A549 (cell line): ENCODE measurements at regions not wholly inside any gene's neighbourhood (a gene's known extent, or its start where the extent isn't known, plus 50 kb on each side); places are given as distances from the start of the nearest gene placed in this dataset.

ENCODE experiments used
- ATAC-seq, 2 experiments: fragments of 200-7000 bp in 1 of 2; fragments of >200 bp in 1 of 2; cut with Nextera tagmentation in 1 of 2; cut with Tn5 transposase in 1 of 2; 3 replicates each; pipeline versions ENCODE4 v1.8.0 to v1.9.1; 2018 to 2020; ENCODE audit warnings: mild to moderate bottlenecking in 1 of 2, moderate library complexity in 1 of 2
- CTCF ChIA-PET: fragments of 300-600 bp; sonication (Branson Sonifier 250); formaldehyde crosslinking; extraction: SDS; loops from one replicate; lab custom pipeline; 2021; ENCODE audit warnings: antibody characterized with exemption, inconsistent platforms; lab: Yijun Ruan, JAX
- POLR2A ChIA-PET: fragments of 350-600 bp; formaldehyde crosslinking; extraction: SDS; loops from one replicate; lab custom pipeline; 2021; ENCODE audit warnings: antibody characterized with exemption, inconsistent platforms; lab: Yijun Ruan, JAX
- DNase-seq, 2 experiments: peaks; one replicate each; pipeline versions ENCODE4 v3.0.0 to v3.0.0-alpha.2; 2011 to 2016; ENCODE audit warnings: low read depth in 1 of 2, low spot score in 1 of 2
- FAIRE-seq: peaks from 2 replicates; lab custom pipeline; 2011; peaks lifted over from hg19 to GRCh38; lab: Jason Lieb, UNC
- H3K27ac ChIP-seq, 2 experiments: fragments of >200 bp; sonication (Bioruptor Twin); formaldehyde crosslinking; 3 replicates each; pipeline ENCODE4 v1.5.1; 2016 to 2017
- H3K4me1 ChIP-seq: fragments of >200 bp; sonication (Bioruptor Twin); formaldehyde crosslinking; 3 replicates; pipeline ENCODE4 v1.6.1; 2016
- H3K4me2 ChIP-seq: fragments of >200 bp; sonication (Bioruptor Twin); formaldehyde crosslinking; 3 replicates; pipeline ENCODE4 v1.6.1; 2016
- H3K4me3 ChIP-seq: fragments of >200 bp; sonication (Bioruptor Twin); formaldehyde crosslinking; 3 replicates; pipeline ENCODE4 v1.5.1; 2016
- H3K9me3 ChIP-seq: fragments of >200 bp; sonication (Bioruptor Twin); formaldehyde crosslinking; 3 replicates; pipeline ENCODE4 v1.6.1; 2016
- CBX8 ChIP-seq: fragments of 200-600 bp; sonication (generic); IDR thresholded peaks from 2 replicates; pipeline ENCODE4 v1.6.1; 2016
- CEBPB ChIP-seq, 2 experiments: fragments of >200 bp in 1 of 2; sonication (Bioruptor Twin) in 1 of 2; formaldehyde crosslinking in 1 of 2; IDR thresholded peaks; 2 replicates each; pipeline ENCODE4 v1.6.1; 2012 to 2016
- CHD4 ChIP-seq: fragments of 200-600 bp; sonication (generic); IDR thresholded peaks from 2 replicates; pipeline ENCODE4 v1.6.1; 2016; ENCODE audit warnings: antibody characterized with exemption, mild to moderate bottlenecking, borderline replicate concordance
- EHMT2 ChIP-seq: fragments of 200-600 bp; sonication (generic); IDR thresholded peaks from 2 replicates; pipeline ENCODE4 v1.6.1; 2016; ENCODE audit warnings: antibody characterized with exemption, low read depth, mild to moderate bottlenecking, moderate library complexity
- FOSL2 ChIP-seq, 2 experiments: fragments of 450-650 bp in 1 of 2; fragments of >200 bp in 1 of 2; sonication (Bioruptor Twin) in 1 of 2; formaldehyde crosslinking; IDR thresholded peaks; 2 replicates each; pipeline versions ENCODE4 v1.5.0 to v1.6.1; 2016 to 2020; ENCODE audit warnings: mild to moderate bottlenecking in 1 of 2, moderate library complexity in 1 of 2
- HES2 ChIP-seq: fragments of >200 bp; sonication (Bioruptor Twin); formaldehyde crosslinking; IDR thresholded peaks from 2 replicates; pipeline ENCODE4 v1.6.1; 2016
- HEYL ChIP-seq: fragments of 250-450 bp; sonication (Bioruptor Pico); IDR thresholded peaks from 2 replicates; pipeline ENCODE4 v1.8.0; 2021; ENCODE audit warnings: mild to moderate bottlenecking, moderate library complexity
- HOXB13 ChIP-seq: fragments of 250-450 bp; sonication (Bioruptor Pico); IDR thresholded peaks from 2 replicates; pipeline ENCODE4 v1.5.0; 2020; ENCODE audit warnings: low read depth, mild to moderate bottlenecking, moderate library complexity
- JUN ChIP-seq, 2 experiments: fragments of >200 bp; sonication (Bioruptor Twin); formaldehyde crosslinking; IDR thresholded peaks; 2 replicates in 1 of 2; 3 replicates in 1 of 2; pipeline ENCODE4 v1.6.1; 2016 to 2017
- KDM1A ChIP-seq: fragments of 200-600 bp; sonication (generic); IDR thresholded peaks from 2 replicates; pipeline ENCODE4 v1.6.1; 2016; ENCODE audit warnings: low read depth, mild to moderate bottlenecking
- MAZ ChIP-seq: fragments of 150-350 bp; IDR thresholded peaks from 2 replicates; pipeline ENCODE4 v1.6.1; 2014; ENCODE audit warnings: antibody characterized with exemption, low read depth, low read length, borderline replicate concordance
- MYC ChIP-seq: IDR thresholded peaks from 2 replicates; pipeline ENCODE4 v1.6.1; 2012; ENCODE audit warnings: mild to moderate bottlenecking, inconsistent platforms, low read length, improper control_type of control experiment, borderline replicate concordance
- NR3C1 ChIP-seq: fragments of >200 bp; sonication (Bioruptor Twin); formaldehyde crosslinking; IDR thresholded peaks from 3 replicates; pipeline ENCODE4 v1.6.1; 2017
- POLR2AphosphoS2 ChIP-seq: conservative IDR thresholded peaks from 2 replicates; pipeline ENCODE4 v1.6.1; 2012; ENCODE audit warnings: low read length, improper control_type of control experiment, inconsistent platforms
- RAD21 ChIP-seq, 2 experiments: fragments of >200 bp in 1 of 2; sonication (Bioruptor Twin) in 1 of 2; formaldehyde crosslinking in 1 of 2; IDR thresholded peaks in 1 of 2; conservative IDR thresholded peaks in 1 of 2; 2 replicates in 1 of 2; 3 replicates in 1 of 2; pipeline ENCODE4 v1.6.1; 2012 to 2018; ENCODE audit warnings: inconsistent platforms in 1 of 2
- RARB ChIP-seq: fragments of 250-450 bp; sonication (Bioruptor Pico); IDR thresholded peaks from 2 replicates; pipeline ENCODE4 v1.8.0; 2021; ENCODE audit warnings: mild to moderate bottlenecking, moderate library complexity
- RNF2 ChIP-seq: fragments of 200-600 bp; sonication (generic); IDR thresholded peaks from 2 replicates; pipeline ENCODE4 v1.6.1; 2016; ENCODE audit warnings: low read depth, mild to moderate bottlenecking, antibody characterized with exemption, moderate library complexity, borderline replicate concordance
- TFCP2L1 ChIP-seq: fragments of 250-450 bp; sonication (Bioruptor Pico); IDR thresholded peaks from 2 replicates; pipeline ENCODE4 v1.5.0; 2021; ENCODE audit warnings: mild to moderate bottlenecking
- ZFP36 ChIP-seq: fragments of 450-650 bp; IDR thresholded peaks from 2 replicates; pipeline ENCODE4 v1.6.1; 2014; ENCODE audit warnings: borderline replicate concordance; ENCODE audit not compliant: partially characterized antibody
- ZSCAN20 ChIP-seq: fragments of 250-450 bp; sonication (Bioruptor Pico); IDR thresholded peaks from 2 replicates; pipeline ENCODE4 v1.8.0; 2022; ENCODE audit warnings: mild to moderate bottlenecking, moderate library complexity
- WGBS: methylation state at CpG from one replicate; pipeline ENCODE4 v1.1.6; 2017; ENCODE audit errors: missing lambda C conversion rate; 5-methylcytosine and 5-hydroxymethylcytosine counted together
- TF ChIP-seq, protein P1 (sequence below): fragments of 250-450 bp; sonication (Bioruptor Pico); IDR thresholded peaks from 2 replicates; pipeline ENCODE4 v1.5.0; 2021; ENCODE audit warnings: mild to moderate bottlenecking, moderate library complexity, borderline replicate concordance
- TF ChIP-seq, protein P2 (sequence below): IDR thresholded peaks from 2 replicates; pipeline ENCODE4 v1.6.1; 2012
- TF ChIP-seq, protein P3 (sequence below): IDR thresholded peaks from 2 replicates; pipeline ENCODE4 v1.6.1; 2012

DNA sequence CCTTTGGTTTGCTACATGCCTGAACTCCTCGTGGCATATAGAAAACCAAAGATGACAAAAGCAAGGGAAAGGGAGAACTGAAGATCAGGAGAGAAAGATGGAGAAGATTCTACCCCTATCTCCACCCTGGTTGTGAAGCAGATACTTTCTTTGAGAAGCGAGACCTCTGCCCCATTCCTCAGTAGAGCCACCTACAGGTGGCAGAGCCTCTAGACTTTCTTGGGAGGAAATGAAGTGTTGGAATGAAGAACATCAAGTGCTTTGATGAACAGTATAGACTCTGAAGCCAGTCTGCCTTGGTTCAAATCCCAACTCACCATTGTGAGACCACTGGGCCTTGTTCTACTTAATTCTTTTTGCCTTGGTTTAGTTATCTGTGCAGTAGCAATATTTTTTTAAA lies 348.8 kb upstream of the ETAA1 start:
- CTCF ChIA-PET, result no interaction called here
- no peak overlapping the region for H3K27ac ChIP-seq
- H3K4me1 ChIP-seq, result no peaks in the 10 kb centered on the region
- H3K9me3 ChIP-seq, result no peaks in the 10 kb centered on the region
- H3K4me3 ChIP-seq, result no peak overlapping the region
- POLR2A ChIA-PET, result no interaction called here
- FAIRE-seq (no peak), ATAC-seq (no peak), DNase-seq (no peak)
- TF ChIP-seq, protein P1, sequence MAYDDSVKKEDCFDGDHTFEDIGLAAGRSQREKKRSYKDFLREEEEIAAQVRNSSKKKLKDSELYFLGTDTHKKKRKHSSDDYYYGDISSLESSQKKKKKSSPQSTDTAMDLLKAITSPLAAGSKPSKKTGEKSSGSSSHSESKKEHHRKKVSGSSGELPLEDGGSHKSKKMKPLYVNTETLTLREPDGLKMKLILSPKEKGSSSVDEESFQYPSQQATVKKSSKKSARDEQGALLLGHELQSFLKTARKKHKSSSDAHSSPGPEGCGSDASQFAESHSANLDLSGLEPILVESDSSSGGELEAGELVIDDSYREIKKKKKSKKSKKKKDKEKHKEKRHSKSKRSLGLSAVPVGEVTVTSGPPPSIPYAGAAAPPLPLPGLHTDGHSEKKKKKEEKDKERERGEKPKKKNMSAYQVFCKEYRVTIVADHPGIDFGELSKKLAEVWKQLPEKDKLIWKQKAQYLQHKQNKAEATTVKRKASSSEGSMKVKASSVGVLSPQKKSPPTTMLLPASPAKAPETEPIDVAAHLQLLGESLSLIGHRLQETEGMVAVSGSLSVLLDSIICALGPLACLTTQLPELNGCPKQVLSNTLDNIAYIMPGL (CRISPR knock-in tag), result no peak
- TF ChIP-seq RARB (CRISPR knock-in tag) (no peak), CHD4 (no peak), JUN (IDR thresholded peaks at IDR 0.05) (no peak)
- H3K4me2 ChIP-seq, result no peak overlapping the region
- 20% methylated on average over 2 of the region's 2 CpGs for WGBS

DNA sequence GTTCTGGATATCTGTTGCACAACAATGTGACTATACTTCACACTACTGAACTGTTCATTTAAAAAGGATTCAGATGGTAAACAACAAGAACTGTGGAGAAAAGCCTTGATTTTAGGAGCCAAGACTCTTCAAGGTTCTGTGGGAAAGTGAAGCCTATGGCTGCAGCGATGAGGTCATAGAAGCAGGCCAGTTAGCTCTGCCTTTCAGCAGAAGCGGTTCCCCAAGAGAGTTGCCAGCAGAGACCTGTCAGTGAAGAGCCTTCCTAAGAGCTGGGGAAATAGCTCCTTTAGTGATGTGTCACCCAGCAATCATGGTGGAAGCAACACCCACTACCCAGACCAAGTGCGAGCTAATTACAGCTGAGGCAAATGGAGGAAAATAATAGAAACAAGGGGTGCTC lies 346.5 kb upstream of the ETAA1 start:
- no peak for ATAC-seq
- no peak for FAIRE-seq
- CTCF ChIA-PET, result interaction anchor here (1.0 kb wide), 1 partner anchor 8 kb away, joined by 3 read pairs; no protein-coding TSS in a partner anchor
- Histone ChIP-seq H3K4me3 (no peak overlapping the region), H3K9me3 (no peaks in the 10 kb centered on the region), H3K4me2 (no peak overlapping the region), H3K27ac (no peak overlapping the region), H3K4me1 (no peaks in the 10 kb centered on the region)
- DNase-seq, result no peak
- 62% methylated on average over 3 of the region's 3 CpGs for WGBS
- POLR2A ChIA-PET, result no interaction called here
- TF ChIP-seq, protein P2, sequence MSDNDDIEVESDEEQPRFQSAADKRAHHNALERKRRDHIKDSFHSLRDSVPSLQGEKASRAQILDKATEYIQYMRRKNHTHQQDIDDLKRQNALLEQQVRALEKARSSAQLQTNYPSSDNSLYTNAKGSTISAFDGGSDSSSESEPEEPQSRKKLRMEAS, result no peak
- TF ChIP-seq HEYL, result no peak
- no peak for TF ChIP-seq CBX8
- TF ChIP-seq EHMT2, result no peak
- TF ChIP-seq TFCP2L1, result no peak
- TF ChIP-seq JUN (IDR thresholded peaks at IDR 0.05), result no peak
- no peak for TF ChIP-seq NR3C1
- TF ChIP-seq POLR2AphosphoS2, result no peak
- no peak for TF ChIP-seq HES2

DNA sequence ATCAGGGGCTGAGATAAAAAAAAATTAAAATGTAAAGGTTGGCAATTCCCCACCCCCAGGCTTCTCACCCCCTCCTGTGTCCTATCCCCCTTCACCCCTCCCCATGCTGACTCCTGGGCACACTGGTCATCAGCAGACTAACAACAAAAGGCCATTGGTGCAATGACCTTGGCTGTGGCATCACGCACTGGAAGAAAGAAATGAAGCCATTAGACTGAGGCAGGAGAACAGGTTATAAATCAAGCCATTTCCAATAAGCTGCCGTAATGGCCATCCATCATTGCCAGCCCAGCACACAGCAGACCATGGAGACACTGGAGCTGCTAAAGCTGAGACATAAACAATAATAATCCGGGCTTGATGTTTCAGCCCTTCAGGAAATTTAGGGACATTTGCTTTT lies 342.4 kb upstream of the ETAA1 start:
- H3K9me3 ChIP-seq, result no peaks in the 10 kb centered on the region
- no peaks in the 10 kb centered on the region for H3K4me1 ChIP-seq
- ATAC-seq, result no peak
- FAIRE-seq, result no peak
- TF ChIP-seq CHD4, result no peak
- no peak for TF ChIP-seq JUN (IDR thresholded peaks at IDR 0.05)
- no peak for TF ChIP-seq FOSL2 (IDR thresholded peaks at IDR 0.05)
- no peak for TF ChIP-seq FOSL2 (CRISPR knock-in tag; IDR thresholded peaks at IDR 0.05)
- TF ChIP-seq KDM1A, result no peak
- no peak for TF ChIP-seq TFCP2L1
- no peak for TF ChIP-seq HES2
- no peak for TF ChIP-seq MAZ
- no peak for TF ChIP-seq RNF2
- TF ChIP-seq CEBPB (IDR thresholded peaks at IDR 0.05), result no peak
- TF ChIP-seq, protein P3, sequence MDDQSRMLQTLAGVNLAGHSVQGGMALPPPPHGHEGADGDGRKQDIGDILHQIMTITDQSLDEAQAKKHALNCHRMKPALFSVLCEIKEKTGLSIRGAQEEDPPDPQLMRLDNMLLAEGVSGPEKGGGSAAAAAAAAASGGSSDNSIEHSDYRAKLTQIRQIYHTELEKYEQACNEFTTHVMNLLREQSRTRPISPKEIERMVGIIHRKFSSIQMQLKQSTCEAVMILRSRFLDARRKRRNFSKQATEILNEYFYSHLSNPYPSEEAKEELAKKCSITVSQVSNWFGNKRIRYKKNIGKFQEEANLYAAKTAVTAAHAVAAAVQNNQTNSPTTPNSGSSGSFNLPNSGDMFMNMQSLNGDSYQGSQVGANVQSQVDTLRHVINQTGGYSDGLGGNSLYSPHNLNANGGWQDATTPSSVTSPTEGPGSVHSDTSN, result no peak
- no peak for TF ChIP-seq ZSCAN20
- no peak for TF ChIP-seq RAD21 (conservative IDR thresholded peaks at IDR 0.05 in 1 of 2, IDR thresholded peaks at IDR 0.05 in 1 of 2)
- TF ChIP-seq NR3C1, result no peak
- TF ChIP-seq POLR2AphosphoS2, result no peak
- no peak for TF ChIP-seq ZFP36
- no peak for TF ChIP-seq HOXB13 (CRISPR knock-in tag)
- TF ChIP-seq MYC, result no peak
- DNase-seq, result no peak
- no peak overlapping the region for H3K4me3 ChIP-seq
- POLR2A ChIA-PET, result no interaction called here
- CTCF ChIA-PET, result no interaction called here
- 24% methylated on average over 3 of the region's 3 CpGs for WGBS
- H3K4me2 ChIP-seq, result no peak overlapping the region
- H3K27ac ChIP-seq, result no peak overlapping the region
